ENCODE measurements at regions not wholly inside any gene's neighbourhood (a gene's known extent, or its start where the extent isn't known, plus 50 kb on each side); places are given as distances from the start of the nearest gene placed in this dataset.
A peak's percentile ranks its signal among the peaks of the same experiment; 100 is the strongest.

- Histone ChIP-seq H3K27ac (ENCODE audit: low read depth in 1 of 2, low read length in 1 of 2) (no peak overlapping the region), H3K9me3 (ENCODE audit: control insufficient read depth in 4 of 4, insufficient read depth in 3 of 4, low read length in 3 of 4) (no peaks in the 10 kb centered on the region), H3K27me3 (ENCODE audit: control insufficient read depth in 3 of 3, insufficient read depth in 3 of 3, low read length in 2 of 3) (peaks cover 2 to 6% (median 6%) of the 10 kb centered on the region in 3 donors), H3K4me3 (no peak overlapping the region), H3K36me3 (ENCODE audit: control insufficient read depth in 4 of 4, insufficient read depth in 4 of 4, low read length in 4 of 4) (no peaks in the 10 kb centered on the region), H3K9ac (ENCODE audit: insufficient read depth in 1 of 2, low read length in 2 of 2) (no peak overlapping the region), H3K4me1 (ENCODE audit: control insufficient read depth in 5 of 5, insufficient read depth in 5 of 5, low read length in 5 of 5) (no peaks in the 10 kb centered on the region)
- DNase-seq (peak in 1 of 3 donors; percentile 12), ATAC-seq (ENCODE audit: insufficient read depth, low FRiP score) (no peak)
- WGBS, 2 donors, result 37 to 54% methylated on average over 14 of the region's 14 CpGs
- TF ChIP-seq CTCF (IDR thresholded peaks at IDR 0.05; ENCODE audit: control extremely low read depth, extremely low read depth), result no peak
These were observed 181.5 kb downstream of the ZIC3 start for GRCh38 chrX:137747244-137748043.

GRCh38 chrX:137748827-137749226 is 182.9 kb downstream of the ZIC3 start:
- Histone ChIP-seq H3K36me3 (ENCODE audit: control insufficient read depth in 4 of 4, insufficient read depth in 4 of 4, low read length in 4 of 4) (no peaks in the 10 kb centered on the region), H3K27ac (ENCODE audit: low read depth in 1 of 2, low read length in 1 of 2) (no peak overlapping the region), H3K9me3 (ENCODE audit: control insufficient read depth in 4 of 4, insufficient read depth in 3 of 4, low read length in 3 of 4) (no peaks in the 10 kb centered on the region), H3K4me3 (no peak overlapping the region), H3K9ac (ENCODE audit: insufficient read depth in 1 of 2, low read length in 2 of 2) (no peak overlapping the region), H3K4me1 (ENCODE audit: control insufficient read depth in 5 of 5, insufficient read depth in 5 of 5, low read length in 5 of 5) (no peaks in the 10 kb centered on the region), H3K27me3 (ENCODE audit: control insufficient read depth in 3 of 3, insufficient read depth in 3 of 3, low read length in 2 of 3) (peaks cover 2 to 6% (median 6%) of the 10 kb centered on the region in 3 donors)
- peak in 1 of 3 donors; percentile 4 for DNase-seq
- ATAC-seq (ENCODE audit: insufficient read depth, low FRiP score), result no peak
- 44 to 57% methylated on average over 7 of the region's 7 CpGs for WGBS, 2 donors
- TF ChIP-seq CTCF (IDR thresholded peaks at IDR 0.05; ENCODE audit: control extremely low read depth, extremely low read depth), result no peak

GRCh38 chrX:137749246-137749645 is 183.3 kb downstream of the ZIC3 start:
- DNase-seq, result peak in 2 of 3 donors; percentile 16 to 18

More at GRCh38 chrX:137749246-137749645, 183.3 kb downstream of the ZIC3 start:
- no peak overlapping the region for H3K4me3 ChIP-seq
- no peak overlapping the region for H3K9ac ChIP-seq (ENCODE audit: insufficient read depth in 1 of 2, low read length in 2 of 2)
- H3K4me1 ChIP-seq (ENCODE audit: control insufficient read depth in 5 of 5, insufficient read depth in 5 of 5, low read length in 5 of 5), result no peaks in the 10 kb centered on the region
- WGBS, 2 donors, result 12 to 13% methylated on average over 3 of the region's 3 CpGs
- H3K36me3 ChIP-seq (ENCODE audit: control insufficient read depth in 4 of 4, insufficient read depth in 4 of 4, low read length in 4 of 4), result no peaks in the 10 kb centered on the region
- no peak for ATAC-seq (ENCODE audit: insufficient read depth, low FRiP score)
- no peak for TF ChIP-seq CTCF (IDR thresholded peaks at IDR 0.05; ENCODE audit: control extremely low read depth, extremely low read depth)
- no peak overlapping the region for H3K27ac ChIP-seq (ENCODE audit: low read depth in 1 of 2, low read length in 1 of 2)
- H3K27me3 ChIP-seq (ENCODE audit: control insufficient read depth in 3 of 3, insufficient read depth in 3 of 3, low read length in 2 of 3), result peaks cover 2 to 6% (median 6%) of the 10 kb centered on the region in 3 donors
- H3K9me3 ChIP-seq (ENCODE audit: control insufficient read depth in 4 of 4, insufficient read depth in 3 of 4, low read length in 3 of 4), result no peaks in the 10 kb centered on the region
